NCI-H2196 (cell line): ENCODE measurements at regions not wholly inside any gene's neighbourhood (a gene's known extent, or its start where the extent isn't known, plus 50 kb on each side); places are given as distances from the start of the nearest gene placed in this dataset.
"Not testable (repeated sequence)": the region's sequence is repeated elsewhere in the genome, so short reads cannot be mapped to it uniquely, and the experiment has no call there.

ENCODE experiments used
- DNase-seq: peaks from one replicate; lab custom pipeline; 2025; ENCODE audit not compliant: unreplicated experiment; lab: John Stamatoyannopoulos, UW

DNA sequence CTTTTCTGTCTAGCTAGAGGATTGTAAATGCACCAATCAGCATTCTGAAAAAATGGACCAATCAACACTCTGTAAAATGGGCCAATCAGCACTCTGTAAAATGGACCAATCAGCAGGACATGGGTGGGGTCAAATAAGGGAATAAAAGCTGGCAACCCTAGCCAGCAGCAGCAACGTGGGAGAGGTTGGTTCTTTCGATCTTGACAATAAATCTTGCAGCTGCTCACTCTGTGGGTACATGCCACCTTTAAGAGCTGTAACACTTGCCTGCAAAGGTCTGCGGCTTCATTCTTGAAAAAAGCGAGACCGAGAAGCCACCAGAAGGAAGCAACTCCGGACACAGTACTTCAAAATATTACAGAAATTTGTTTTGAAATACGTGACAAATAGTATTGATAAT lies 424.6 kb upstream of the CDH9 start:
- no peak for DNase-seq

DNA sequence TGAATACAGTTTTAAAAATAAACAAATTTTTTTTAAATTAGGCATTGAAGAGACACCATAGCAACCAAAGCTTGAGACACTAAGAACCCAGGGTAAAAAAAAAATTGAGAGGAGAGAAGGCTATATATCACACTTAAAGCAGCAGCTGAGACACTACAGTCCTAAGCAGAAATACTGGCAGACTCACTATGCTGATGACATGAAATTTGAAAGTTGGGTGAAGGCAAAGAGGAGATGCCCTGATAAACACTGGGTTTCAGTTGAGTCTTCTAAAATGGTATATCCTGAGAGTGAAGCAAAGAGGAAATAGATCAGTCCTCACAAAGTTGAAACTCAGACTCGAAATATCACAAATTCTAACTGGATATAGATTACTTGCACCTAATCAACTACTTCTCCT lies 419.9 kb upstream of the CDH9 start:
- DNase-seq, result no peak

DNA sequence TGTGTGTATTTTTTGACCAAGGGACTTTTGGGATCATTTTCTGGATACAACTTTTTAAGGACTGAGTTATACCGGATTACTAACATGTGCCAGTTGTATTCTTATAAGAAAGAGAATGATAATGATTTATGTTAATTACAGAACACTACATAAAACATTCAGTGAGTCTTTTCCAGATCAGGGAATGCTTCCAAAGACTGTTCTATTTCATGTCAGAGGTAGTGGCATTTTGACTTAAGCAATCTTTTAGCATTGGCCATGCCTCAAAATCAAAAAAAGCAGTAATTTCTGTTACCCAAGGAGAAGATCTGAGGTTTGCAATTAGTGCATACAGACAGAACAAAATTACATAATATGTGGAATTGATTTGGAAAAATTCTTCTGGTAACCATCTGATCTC lies 413.0 kb upstream of the CDH9 start:
- no peak for DNase-seq

DNA sequence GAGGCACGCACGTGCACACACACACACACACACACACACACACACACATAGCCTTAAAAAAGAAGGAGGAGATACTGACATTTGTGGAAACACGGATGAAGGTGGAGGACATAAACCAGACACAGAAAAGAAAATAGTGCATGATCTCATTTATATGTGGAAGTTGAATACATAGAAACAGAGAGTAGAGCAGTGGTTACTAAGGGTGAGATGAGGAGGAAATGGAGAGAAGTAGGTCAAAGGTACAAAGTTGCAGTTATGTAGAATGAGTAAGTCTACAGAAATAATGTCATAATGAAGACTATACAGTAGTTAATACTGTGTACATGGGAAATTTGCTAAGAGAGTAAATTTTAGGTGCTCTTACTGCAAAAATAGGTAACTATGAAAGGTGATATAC lies 412.2 kb upstream of the CDH9 start:
- DNase-seq, result no peak

DNA sequence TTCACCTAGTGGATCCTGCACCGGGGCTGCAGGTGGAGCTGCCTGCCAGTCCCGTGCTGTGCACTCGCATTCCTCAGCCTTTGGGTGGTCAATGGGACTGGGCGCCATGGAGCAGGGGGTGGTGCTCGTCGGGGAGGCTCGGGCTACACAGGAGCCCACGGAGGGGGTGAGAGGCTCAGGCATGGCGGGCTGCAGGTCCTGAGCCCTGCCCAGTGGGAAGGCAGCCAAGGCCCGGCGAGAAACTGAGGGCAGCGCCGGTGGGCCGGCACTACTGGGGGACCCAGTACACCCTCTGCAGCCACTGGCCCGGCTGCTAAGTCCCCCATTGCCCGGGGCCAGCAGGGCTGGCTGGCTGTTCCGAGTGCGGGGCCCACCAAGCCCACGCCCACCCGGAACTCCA lies 401.0 kb upstream of the CDH9 start:
- DNase-seq, result not testable (repeated sequence)

DNA sequence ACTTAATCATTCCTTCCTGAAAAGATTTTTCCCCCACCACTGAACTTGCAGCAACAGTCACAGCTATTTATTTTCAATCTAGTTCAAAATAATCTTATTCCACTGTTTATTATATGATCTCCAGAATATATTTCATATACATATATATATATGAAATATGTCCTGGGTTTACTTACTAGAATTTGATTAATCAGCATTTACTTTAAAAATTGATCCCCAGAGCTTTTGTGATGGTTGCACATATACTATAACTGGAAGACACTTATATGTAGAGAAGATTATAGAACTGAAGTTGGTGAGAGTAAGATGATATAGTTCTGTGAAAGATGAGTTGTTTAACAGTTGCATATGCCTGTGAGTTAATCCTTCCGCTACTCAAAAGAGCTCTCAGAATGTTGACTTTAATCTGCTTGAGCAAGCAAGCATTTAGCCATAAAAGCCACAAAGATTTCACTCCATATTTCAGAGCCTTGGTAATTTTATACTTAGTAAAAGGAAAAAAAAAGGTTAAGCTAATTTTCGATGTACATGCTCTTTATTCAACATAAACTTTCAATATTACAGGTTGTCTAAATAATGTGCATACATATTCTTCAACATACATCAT lies 399.3 kb upstream of the CDH9 start:
- no peak for DNase-seq

DNA sequence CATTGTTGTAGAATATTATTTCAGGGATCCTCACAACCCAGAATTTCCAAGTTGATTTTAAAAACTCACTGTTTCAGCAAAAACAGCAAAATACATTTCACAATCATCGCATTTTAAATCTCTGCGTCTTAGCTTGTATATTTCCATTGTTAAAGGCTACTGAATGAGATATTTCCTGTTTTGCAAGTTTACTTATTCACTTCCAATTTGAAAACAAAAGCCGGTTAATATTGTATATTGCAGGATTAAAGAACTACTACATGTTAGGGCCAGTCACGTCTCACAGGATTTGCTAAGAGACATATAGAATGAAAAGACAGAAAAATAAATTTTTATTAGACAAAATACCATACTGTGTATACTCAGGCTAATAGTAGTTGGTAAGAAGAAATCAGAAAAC lies 395.9 kb upstream of the CDH9 start:
- DNase-seq, result no peak

DNA sequence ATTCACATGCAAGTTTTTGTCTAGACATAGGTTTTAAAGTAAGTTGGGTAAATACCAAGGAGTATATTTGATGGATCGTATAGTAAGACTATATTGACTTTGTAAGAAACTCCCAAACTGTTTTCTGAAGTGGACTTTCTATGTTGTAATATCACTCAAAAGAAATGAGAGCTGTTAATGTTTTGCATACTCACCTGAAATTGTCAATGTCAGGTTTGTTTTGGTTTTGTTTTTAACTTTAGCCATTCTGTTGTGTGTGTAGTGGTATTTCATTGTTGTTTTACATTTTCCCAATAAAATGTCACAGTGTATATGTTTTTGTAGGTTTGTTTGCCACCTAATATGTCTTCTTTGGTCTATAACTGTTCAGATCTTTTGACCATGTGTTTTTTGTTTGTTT lies 375.7 kb upstream of the CDH9 start:
- no peak for DNase-seq

DNA sequence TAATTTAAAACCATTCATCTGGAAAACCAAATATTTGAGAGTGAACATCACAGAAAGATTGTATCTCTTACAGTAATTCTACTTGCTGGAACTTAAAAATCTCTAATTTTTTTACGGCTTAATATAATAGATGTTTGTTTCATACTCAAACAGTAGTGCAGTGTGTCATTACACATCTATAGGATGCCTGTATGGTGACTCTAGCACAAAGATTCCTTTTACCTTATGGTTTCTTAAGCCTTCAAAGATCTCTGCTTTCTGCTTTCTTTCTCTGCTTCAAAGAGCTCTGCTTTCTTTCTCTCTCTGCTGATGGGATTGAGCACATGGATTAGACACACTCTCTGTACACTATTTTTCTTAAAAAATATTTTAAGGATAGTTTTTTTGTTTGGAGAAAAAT lies 374.0 kb upstream of the CDH9 start:
- DNase-seq, result no peak

DNA sequence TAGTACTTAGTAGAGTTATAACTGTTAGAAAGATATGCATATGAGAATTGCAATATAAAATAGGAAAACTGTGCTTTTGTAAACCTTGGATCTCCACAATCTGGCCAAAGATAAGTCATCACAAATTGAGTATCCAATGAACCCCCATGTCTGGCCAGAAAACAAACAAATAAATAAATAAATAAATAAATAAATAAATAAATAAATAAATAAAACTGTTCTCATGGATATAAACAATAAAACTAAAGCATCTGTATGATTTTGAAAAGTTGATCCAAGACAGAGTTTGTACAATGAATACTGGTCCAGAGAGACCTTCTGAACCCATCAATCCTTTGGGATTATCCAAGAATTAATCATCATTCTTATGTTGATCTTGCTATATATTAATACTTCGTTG lies 367.6 kb upstream of the CDH9 start:
- no peak for DNase-seq

DNA sequence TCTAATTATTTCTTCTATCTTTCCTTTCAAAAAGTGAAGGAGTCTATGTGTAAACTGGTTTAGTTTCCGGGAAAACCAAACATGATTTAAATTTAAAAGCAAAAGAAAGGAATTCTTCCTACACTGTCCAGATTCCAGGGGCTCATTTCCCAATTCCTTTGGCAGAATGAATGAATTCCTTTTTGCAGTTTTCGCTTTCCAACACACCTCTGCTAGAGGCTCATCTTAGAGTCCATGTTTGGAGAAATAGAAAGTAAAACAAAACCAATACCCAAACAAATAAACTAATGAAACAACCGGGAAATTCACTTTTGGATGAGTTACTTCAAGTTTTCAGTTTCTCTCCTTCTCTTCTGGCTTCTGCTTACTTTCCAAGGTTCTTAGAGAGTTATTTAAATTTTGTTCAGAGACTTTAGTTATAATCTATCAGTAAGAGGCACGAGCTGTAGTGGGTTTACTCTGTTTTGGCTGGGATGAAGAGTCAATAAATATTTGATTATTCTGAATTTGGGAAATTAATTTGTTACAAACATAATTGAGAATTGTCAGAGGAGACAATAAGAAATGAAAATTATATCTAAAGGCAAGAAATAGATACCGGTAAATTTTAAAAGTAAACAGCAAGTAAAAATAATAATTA lies 365.0 kb upstream of the CDH9 start:
- DNase-seq, result no peak

DNA sequence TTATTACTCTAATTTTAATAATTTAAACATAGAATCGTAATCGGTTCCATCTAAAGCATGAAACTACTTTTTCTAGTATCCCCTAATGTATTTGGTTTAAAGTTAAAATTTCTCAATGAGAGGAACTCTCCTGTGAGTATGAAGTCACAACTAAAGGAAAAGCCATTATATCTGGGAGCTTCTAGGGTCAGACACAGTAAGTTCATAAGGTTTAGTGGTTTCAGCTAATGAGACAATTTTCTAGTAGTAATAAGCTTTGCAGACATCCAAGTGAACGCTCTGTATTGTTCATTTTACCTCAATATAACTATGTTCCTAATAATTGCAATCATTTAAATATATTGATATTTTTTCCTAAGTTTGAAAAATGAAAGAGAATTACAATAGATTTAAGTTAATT lies 364.4 kb upstream of the CDH9 start:
- no peak for DNase-seq

DNA sequence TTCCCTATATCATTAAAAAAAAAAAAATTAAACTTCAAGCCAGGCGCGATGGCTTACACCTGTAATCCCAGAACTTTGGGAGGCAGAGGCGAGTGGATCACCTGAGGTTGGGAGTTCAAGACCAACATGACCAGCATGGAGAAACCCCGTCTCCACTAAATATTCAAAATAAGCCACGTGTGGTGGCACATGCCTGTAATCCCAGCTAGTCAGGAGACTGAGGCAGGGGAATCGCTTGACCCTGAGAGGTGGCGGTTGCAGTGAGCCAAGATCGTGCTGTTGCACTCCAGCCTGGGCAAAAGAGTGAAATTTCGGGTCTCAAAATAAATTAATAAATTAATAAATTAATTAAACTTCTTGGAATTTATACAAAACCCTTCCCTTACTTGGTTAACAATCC lies 358.6 kb upstream of the CDH9 start:
- no peak for DNase-seq

DNA sequence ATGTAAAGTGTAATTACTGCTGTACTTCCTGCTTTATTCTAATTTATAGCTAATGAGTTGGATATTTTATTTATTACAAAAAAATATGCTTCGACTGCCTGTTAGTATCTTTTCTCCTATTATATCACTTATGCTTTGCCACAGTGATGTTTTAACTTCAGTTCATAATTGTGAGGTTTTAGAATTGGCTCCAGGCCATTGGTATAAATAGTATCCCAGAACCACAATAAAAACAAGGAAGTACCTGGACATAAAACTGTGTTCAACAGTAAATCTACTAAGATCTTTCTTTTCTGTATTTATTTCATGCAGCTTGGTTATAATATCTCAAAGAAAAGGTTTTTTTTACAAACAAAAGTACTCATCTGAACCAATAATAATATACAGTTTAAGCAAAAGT lies 354.3 kb upstream of the CDH9 start:
- DNase-seq, result no peak

DNA sequence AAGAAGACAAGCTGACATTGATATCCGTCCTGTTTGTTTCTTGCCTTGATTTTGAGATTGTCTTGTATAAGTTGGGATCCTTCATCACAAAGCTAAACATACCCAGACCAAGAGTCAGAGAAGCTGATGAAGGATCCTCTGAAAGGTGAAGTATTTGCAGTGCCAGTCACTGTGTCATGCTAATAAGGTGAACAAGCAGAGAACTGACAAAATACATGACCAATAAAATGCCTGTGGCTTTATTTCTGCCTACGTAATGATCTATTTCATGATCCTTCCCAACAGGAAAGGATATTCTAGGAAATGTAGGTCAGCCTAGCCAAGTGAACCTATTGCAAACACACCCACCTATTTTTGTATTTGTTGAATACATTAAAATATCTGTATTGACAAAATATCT lies 351.3 kb upstream of the CDH9 start:
- DNase-seq, result no peak

DNA sequence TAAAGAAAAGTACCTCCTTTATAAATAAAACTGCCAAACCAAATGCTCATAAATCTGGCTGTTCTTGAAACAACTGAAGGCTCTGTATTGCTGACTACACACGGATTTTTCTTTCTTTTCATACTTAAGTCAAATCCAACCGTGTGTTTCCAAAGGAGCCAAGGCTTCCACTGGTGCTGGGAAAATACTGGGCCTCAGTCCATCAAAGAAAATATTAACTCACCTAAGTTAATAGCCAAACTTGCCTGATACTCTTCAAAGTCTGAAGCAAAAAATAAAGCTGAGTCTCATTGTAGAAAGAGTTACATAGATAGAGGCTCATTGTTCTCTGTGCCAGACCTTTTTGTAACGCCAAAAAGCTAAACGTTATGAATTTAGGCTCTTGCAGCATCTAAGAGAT lies 350.4 kb upstream of the CDH9 start:
- DNase-seq, result no peak

DNA sequence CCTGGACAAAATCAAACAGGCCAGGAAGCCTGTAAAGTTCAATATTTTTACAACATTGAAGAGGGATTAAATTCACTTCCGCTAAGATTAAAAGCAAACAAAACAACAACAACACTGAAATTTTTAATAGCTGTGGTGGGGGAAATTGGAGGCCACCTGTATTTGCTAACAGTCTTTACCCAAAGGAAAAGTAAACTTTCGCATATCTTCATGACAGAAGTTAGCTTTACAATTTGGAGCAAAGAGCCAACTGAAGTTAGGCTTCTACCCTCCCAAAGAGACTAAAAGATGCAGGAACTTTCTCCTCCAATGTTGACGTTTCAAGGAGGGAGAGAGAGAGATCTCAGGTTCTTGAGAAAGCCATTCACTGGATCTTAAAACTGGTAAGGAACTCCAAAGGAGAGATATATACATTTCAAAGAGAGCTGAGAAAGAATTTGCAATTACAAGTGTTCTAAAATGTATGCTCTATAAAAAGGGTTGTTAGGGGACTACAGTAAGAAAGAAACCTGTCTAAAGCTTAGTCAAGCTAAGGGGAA lies 349.2 kb upstream of the CDH9 start:
- no peak for DNase-seq

DNA sequence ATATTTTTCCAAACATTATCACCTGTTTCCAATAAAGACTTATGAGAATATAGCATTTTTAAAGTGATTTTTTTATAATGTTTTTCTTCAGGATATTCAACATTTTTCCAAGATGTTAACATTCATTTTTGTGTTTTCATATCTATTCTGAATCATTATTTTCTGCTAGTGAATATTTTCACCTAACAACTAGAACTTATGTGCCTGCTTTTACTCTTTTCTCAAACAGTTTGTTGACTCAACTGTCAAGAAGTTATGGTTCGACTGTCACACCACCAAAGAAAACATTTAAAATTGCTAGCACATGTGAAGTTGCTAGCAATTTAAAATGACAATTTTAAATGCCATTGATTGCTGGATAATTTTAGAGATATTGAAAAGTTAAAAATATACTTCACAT lies 343.3 kb upstream of the CDH9 start:
- DNase-seq, result no peak

DNA sequence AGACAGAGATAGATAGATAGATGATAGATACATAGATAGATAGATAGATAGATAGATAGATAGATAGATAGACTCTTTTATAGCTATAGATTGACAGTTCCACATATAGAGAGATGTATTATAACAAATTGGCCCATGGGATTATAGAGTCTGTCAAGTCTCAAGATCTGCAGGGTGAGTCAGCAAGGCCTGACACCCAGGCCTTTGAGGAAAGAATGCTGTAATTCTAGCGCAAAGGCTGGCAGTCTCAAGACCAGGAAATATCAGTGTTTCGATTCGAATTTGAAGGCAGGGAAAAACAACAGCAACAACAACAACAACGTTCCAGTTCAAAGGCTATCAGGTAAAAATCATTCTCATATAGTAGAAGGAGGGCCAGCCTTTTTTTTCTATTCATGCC lies 339.2 kb upstream of the CDH9 start:
- no peak for DNase-seq

DNA sequence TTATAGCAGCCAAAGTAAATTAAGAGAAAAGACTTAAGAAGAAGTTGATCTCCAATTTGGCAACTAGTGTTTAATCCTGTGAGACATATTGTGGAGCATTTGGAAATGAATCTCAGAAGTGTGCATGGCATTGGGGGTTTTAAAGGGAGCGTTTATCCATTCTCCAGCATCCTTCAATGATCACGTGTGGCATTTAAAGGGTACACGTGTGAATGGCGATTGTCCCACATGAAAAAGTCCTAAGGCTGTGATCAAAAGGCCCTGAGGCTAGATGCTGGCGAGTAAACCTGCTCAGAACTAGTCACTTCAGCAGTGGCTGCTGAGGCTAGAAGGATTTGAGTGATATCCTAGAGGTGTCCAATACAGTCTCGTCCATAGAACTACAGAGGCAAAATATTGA lies 315.6 kb upstream of the CDH9 start:
- no peak for DNase-seq

DNA sequence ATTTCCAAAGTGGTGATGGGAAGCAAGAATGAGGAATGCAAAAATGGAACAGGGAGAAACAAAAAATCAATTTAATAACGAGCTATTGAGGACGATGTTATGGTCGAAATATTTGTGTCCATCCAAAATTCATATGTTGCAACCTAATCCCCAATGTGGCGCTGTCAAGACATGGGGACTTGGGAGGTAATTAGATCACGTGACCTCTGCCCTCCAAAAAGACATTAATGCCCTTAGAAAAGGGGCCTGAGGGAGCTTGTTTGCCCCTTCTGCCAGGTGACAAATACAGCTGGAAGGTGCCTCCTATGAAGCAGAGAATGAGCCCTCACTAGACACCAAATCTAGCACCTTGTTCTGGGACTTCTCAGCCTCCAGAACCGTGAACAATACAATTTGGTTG lies 315.2 kb upstream of the CDH9 start:
- DNase-seq, result no peak

DNA sequence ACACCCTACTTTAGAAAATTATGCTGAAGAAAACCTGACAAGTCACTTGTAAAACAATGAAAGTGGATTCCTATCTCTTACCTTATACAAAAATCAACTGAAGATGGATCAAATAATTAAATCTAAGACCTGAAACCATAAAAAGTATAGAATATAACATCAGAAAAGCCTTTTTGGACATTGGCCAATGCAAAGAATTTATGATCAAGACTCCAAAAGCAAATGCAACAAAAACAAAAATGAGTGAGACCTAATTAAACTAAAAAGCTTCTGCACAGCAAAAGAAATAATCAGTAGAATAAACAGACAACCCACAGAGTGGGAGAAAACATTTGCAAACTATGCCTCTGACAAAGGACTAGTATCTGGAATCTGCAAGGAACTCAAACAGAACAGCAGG lies 303.0 kb upstream of the CDH9 start:
- DNase-seq, result no peak

DNA sequence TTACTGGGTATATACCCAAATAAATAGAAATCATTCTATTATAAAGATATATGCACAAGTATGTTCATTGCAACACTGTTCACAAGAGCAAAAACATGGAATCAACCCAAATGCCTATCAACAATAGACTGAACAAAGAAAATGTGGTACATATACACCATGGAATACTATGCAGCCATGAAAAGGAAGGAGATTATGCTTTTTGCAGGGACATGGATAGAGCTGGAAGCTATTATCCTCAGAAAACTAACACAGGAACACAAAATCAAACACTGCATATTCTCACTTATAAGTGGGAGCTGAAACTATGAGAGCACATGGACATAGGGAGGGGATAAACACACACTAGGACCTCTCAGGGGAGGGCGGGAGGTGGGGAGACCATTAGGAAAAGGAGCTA lies 298.4 kb upstream of the CDH9 start:
- DNase-seq, result no peak
